SK-N-SH (cell line): ENCODE measurements at regions not wholly inside any gene's neighbourhood (a gene's known extent, or its start where the extent isn't known, plus 50 kb on each side); places are given as distances from the start of the nearest gene placed in this dataset.

Experiments used
- CTCF ChIP-seq: fragments of 200-600 bp; sonication (generic); IDR thresholded peaks from 2 replicates; pipeline ENCODE4 v1.6.1; 2017; ENCODE audit warnings: antibody characterized with exemption, mild to moderate bottlenecking, moderate library complexity
- EP300 ChIP-seq, 2 experiments: IDR thresholded peaks; 2 replicates each; pipeline versions ENCODE4 v1.4.0 to v1.6.1; 2012; ENCODE audit warnings: borderline replicate concordance in 1 of 2, low read depth in 1 of 2, low read length in 1 of 2
- TF ChIP-seq, protein P1 (sequence below): IDR thresholded peaks from 2 replicates; pipeline ENCODE4 v1.4.0; 2012; ENCODE audit warnings: low read depth

DNA sequence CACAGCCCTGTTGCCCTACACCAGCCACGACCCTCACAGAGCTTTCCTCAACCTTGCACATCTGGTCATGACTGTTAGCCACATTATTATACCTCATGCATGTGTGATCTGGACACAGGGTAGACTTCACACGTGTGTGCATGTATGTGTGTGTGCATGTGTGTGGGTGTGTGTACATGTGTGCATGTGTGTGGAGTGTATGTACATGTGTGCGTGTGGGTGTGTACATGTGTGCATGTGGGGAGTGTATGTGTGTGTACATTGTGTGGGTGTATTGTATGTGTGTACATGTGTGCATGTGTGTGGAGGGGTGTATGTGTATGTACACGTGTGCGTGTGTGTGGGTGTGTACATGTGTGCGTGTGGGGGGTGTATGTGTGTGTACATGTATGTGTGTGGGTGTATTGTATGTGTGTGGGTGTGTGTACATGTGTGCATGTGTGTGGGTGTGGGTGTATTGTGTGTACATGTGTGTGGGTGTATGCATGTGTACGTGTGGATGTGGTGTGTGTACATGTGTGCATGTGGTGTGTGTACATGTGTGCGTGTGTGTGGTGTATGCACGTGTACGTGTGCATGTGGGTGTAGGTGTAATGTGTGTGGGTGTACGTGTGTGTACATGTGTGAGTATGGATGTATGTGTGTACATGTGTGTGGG, 130.2 kb downstream of the C16orf95 start:
- TF ChIP-seq CTCF (no peak), EP300 (IDR thresholded peaks at IDR 0.05; ENCODE audit: borderline replicate concordance in 1 of 2, low read depth in 1 of 2, low read length in 1 of 2) (no peak)
- TF ChIP-seq, protein P1, sequence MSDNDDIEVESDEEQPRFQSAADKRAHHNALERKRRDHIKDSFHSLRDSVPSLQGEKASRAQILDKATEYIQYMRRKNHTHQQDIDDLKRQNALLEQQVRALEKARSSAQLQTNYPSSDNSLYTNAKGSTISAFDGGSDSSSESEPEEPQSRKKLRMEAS = no peak
